Sciatic nerve (tissue), 2 donors: ENCODE measurements at regions not wholly inside any gene's neighbourhood (a gene's known extent, or its start where the extent isn't known, plus 50 kb on each side); places are given as distances from the start of the nearest gene placed in this dataset.
"Not testable (repeated sequence)": the region's sequence is repeated elsewhere in the genome, so short reads cannot be mapped to it uniquely, and the experiment has no call there.

Experiments used
- ATAC-seq: fragments of 200-7000 bp; cut with Tn5 transposase; one replicate; pipeline ENCODE4 v1.9.1; 2020; ENCODE audit warnings: mild to moderate bottlenecking, moderate library complexity
- DNase-seq: peaks from one replicate; pipeline ENCODE4 v3.0.0-alpha.2; 2020; ENCODE audit warnings: low spot score
- intact Hi-C: fragments of 100-400 bp; cut with DNase I; formaldehyde crosslinking; loops from one replicate; pipeline ENCODE4 v1.14.2; 2022
- donor health status: DM: no; HTN: no; CAD: no.
- donor health status: DM: no; HTN: no; CAD: no.

DNA sequence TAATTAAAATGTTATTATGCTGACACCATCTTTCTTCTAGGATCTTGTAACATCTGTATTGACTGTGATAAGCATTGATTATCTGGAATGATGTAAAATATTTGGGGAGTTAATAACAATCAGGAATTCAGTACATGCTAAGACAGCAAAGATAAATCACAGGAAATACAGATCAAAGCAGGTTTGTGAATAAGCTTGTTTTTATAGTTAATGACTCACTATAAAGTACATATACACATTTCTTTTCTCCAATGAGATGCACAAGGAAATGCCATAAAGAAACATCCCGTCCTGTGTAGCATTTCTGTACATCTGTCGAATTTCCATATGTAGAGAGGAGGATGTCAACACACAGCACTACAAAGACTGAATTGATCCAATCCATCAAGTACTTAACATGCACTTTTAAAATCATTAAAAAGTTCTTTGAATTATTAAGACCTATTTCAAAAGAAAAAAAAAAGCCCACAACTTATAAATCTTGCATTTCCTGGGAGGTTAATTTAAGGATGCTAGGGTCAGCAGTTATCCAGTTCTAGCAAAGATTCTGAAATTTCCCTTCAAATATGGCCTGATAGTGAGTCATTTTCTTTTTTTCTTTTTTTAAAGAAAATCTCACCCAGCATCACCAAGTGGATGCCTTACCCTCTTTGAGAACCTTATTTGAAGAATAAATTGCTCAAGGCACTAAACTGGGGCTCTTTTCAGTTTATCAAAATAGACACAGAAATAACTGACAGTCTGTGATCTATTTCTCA, 243.2 kb upstream of the NR5A2 start:
- no peak for ATAC-seq
- DNase-seq, result no peak
- intact Hi-C loops, result no loop called here

DNA sequence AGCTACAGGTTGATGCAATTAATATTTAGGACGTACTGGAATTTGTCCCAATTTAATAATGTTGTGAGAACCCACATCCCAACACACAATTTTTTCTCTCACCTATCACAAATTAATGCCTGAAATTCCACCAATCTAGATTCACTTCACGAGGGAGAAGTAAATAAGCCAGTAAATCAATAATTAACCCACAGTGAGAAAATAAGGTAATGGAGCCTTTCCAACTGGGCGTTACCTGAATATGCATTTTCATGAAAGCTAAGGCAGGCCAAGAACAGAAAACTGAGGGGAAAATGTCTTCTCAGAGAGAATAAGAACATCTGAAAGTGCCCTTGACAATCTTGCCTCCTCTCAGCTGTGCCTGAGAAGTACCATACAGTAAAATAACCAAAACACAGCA, 240.8 kb upstream of the NR5A2 start:
- intact Hi-C loops, result no loop called here
- no peak for ATAC-seq
- DNase-seq, result no peak

DNA sequence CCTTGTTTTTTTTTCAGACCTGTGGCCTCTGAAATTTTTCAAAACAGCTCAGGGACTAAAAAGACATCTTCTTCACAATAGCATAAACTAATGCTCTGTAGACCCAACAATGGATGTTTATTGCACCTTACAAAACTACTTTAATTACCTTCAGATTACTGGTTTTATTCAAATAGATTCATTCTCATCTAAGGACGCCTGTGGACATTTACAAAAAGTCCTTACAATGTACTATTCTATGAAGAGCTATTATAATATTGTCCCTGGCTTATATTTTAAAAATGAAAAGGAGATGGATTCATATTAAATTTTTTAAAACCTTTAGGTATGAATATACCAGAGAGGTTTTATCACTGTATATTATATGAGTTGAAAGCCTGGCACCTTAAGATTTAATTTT, 238.4 kb upstream of the NR5A2 start:
- intact Hi-C loops, result no loop called here
- ATAC-seq, result no peak

DNA sequence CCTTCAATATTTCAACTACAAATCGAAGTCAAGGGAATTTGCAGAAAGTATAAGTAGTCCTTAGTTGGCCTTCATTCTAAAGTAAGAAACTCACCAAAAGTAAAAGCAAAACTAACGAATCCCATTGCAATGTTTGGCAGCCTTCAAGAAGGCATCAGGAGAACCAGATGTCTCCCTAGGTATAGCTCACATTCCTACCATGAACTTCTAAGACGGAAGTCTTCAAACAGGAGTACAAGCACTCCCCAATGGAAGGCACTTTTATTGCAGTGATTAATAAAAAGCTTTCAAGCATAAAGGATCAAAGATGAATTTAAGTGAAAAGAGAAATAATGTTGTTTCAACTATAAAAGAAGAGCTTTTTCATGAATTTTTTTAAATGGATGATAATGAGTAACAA, 236.0 kb upstream of the NR5A2 start:
- DNase-seq (no peak), ATAC-seq (no peak)
- intact Hi-C loops, result no loop called here

More for the DNA sequence above, 238.4 kb upstream of the NR5A2 start:
- no peak for DNase-seq

DNA sequence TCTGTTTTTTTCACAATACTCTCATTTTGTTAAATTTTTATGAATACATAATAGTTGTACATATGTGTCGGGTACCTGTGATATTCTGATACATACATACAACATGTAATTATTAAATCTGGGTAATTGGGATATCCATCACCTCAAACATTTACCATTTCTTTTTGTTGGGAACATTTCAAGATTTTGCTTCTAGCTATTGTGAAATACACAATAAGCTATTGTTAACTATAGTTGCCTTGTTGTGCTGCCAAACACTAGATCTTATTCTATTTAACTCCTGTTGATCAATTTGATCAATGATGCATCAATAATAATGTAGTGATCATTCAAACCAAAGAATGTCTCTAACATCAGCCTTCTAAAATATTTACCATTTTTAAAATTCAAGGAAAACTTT, 234.6 kb upstream of the NR5A2 start:
- no peak for DNase-seq
- intact Hi-C loops, result no loop called here
- no peak for ATAC-seq

DNA sequence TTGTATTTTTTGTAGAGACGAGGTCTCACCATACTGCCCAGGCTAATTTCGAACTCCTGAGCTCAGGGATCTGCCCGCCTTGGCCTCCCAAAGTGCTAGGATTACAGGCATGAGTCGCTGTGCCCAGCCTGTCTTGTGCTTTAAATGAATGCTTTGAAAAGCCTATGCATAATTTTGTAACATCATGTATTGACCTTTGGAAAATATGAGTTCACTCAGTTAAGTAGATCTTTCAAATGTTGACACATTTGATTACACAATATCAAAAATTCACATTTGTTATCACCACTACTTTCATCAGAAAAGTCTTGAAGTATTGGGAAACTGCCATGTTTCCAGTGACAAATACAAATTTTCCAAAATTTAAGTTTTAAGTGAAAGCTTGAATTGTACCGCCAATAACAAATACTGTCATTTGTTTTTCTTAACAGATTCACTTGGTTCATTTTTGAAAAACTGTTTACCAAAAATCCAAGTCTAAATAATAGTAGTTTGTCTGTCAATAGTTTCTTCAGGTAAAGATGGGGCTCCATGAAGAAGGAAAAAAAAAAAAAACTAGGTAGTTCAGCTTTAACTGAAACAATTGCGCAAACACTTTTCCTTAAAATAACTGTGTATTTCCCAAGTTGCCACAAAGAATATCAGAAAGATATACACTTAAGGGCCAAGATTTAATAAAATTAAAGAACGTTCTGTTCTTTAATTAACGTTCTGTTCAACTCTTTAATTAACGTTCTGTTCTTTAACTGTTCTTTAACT, 233.2 kb upstream of the NR5A2 start:
- intact Hi-C loops, result no loop called here
- ATAC-seq, result no peak
- no peak for DNase-seq

DNA sequence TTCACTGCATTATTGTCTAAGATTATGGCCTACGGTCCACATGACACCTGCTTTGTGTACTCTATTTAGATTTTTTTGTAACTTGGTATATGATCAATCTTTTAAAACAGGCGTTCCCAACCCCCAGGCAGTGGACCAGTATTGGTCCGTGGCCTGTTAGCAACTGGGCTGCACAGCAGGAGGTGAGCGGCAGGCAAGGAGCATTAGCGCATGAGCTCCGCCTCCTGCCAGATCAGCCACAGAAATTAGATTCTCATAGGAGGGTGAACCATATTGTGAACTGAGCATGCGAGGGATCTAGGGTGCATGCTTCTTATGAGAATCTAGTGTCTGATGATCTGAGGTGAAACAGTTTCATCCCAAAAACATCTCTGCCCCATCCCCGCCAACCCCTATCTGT, 228.4 kb upstream of the NR5A2 start:
- ATAC-seq, result no peak
- DNase-seq, result no peak
- intact Hi-C loops, result no loop called here

DNA sequence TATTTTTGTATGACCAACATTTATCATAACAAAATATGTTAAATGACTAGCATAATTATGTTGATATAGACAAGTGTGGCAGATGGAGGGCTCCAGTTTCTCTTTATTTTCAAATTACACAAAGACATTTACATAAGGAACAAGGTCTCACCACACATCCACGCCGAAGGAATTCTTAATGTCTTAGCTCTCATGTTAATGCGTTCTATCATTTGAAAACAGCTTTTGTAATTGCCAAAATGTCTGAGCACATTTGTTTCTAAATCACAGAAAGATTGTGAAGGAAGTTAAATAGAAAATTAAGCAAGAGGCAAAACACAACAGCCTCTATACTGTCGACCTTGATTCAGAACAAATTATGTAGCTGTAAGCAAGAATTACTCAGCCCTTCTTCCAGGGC, 223.0 kb upstream of the NR5A2 start:
- intact Hi-C loops, result no loop called here
- DNase-seq (no peak), ATAC-seq (no peak)

DNA sequence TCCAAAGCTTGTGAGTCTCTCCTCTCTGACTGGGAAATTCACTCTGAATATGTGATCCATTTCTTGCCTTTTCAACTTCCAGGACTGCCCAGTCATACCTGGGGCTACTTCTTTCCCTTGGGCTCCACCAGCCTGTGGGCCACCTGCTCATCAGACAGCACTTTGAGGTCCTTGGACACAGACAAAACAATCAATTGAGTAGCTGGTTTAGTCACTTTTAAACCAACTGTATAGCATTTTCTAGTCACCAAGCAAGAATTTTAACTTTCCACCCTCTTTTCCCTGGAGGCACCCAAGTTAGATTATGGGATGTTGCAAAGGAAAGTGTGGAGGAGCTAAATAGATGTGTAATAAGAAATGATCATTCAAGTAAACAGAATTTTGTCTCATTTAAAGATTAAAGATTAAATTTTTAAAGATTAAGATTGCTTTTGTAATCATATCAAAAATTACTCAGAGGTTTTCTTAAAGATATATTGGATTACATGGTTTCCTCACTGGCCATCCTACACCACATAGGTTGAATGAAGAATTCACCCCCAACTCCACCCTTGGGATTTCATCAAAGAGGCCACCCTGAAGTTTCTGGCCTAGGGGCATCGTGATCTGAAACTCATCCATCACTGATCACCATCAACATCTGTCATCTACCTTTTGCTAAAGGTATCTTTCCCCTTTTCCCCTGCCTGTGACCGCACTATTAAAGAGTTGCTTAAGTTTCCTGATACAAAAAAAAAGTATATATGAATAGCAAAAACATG, 219.2 kb upstream of the NR5A2 start:
- intact Hi-C loops, result no loop called here
- no peak for ATAC-seq
- no peak for DNase-seq

DNA sequence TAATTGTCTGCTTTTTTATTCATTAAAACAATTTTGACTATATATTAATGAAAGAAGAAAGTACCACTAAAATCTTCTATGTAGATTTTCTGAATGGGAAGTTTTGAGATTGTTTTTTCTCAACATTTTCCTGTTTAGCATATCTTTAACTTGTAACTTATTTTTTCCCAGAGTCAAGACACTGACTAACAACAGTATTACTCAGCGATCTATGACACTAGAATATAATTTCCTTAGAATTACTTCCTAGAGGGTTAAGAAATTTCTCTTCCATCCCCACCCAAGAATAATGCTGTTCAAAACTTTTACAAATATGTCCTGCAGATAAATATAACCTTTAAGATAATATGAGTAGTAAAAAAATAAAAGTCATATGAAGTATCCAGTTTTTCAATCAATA, 218.2 kb upstream of the NR5A2 start:
- ATAC-seq, result no peak
- intact Hi-C loops, result no loop called here
- no peak for DNase-seq

DNA sequence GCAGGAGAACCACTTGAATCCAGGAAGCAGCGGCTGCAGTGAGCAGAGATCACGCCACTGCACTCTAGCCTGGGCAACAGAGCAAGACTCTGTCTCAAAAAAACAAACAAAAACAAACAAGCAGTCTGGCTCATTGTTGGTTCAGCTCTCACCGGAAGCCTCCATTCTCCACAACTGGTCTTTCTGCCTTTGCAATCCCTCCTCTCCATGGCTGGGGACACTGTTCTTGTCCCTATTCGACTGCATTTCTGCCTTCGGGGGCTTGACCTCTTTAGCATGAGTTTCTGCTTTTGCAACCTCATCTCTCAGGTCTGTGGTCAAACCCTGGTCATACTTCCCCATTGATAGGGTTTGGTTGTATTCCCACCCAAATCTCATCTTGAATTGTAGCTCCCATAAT, 216.3 kb upstream of the NR5A2 start:
- DNase-seq (no peak), ATAC-seq (no peak)
- intact Hi-C loops, result no loop called here

DNA sequence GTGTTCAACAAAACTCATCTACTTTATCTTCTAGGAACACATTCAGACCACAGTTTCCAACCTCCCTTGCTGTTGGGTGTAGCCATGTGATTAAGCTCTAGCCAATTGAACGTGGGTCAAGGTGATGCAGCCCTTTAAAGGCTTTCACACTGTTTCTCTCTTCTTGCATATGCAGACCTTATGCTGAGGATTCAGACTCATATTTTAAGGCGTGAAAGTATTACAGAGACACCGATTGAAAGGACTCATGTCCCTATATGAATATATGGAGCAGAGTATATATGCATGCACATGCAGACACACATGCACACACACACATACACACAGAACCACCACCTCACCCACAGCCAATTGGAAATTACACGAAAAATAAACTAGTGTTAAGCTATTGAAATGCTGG, 214.3 kb upstream of the NR5A2 start:
- intact Hi-C loops, result no loop called here
- ATAC-seq (no peak), DNase-seq (no peak)

DNA sequence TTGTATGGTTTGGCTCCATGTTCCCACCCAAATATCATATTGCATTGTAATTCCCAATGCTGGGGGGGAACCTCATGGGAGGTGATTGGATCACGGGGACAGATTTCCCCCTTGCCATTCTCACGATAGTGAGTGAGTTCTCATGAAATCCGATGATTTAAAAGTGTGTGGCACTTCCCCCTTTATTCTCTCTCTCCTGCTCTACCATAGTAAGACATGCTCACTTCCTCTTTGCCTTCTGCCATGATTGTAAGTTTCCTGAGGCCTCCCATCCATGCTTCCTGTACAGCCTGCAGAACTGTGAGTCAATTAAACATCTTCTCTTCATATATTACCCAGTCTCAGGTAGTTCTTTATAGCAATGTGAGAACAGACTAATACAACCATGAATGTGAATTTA, 211.6 kb upstream of the NR5A2 start:
- DNase-seq (no peak), ATAC-seq (no peak)
- intact Hi-C loops, result no loop called here

DNA sequence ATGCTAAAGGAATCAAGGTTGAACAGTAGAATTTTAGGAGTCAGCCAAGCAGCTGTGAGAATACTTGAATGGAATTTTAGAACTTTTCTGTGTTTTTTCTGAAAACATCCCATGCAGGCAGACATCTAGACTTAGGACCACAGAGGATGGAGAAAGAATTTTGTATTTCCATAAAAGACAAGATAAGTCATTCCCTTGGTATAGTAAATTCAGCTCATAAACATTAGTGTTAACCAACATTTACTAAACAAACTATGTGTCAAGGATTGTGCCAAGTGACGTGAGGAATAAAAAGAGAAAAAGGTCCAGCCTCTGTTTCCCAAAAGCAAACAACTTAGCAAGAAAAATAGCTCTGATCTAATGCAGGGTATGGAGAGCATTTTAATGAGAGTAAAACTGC, 210.2 kb upstream of the NR5A2 start:
- no peak for ATAC-seq
- no peak for DNase-seq
- intact Hi-C loops, result no loop called here

DNA sequence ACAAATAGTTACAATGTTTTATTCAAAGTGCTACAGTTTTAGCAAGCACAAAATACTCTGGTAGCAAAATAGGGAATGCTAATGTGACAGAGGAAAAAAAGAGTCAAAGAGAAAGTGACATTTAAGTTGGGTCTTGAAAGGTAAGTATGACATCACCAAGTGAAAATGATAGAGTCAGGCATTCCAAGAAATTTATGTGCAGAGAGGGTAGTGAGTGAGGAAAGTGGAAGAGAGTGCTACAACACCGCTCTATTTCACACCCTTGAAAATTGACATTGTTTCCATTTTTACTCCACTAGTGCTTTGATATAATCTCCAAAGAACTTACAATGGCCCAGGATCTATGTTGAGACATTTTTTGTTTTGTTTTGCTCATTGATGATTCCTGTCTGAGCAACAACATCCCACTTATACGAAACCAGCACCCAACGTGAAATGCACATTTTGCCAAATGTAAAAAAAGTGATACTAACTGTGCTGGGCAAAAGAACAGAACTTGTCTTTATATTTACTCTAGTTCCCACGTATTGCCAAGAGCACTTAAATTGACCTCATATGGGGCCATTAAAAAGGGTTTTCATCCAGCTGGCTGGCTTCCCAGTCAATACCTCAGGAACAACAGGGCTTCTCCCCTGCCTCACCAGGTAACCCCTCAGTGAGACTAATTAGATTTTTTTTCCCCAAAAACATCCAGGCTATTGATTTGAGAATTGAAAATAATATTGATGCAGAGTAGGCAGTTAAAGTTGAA, 206.3 kb upstream of the NR5A2 start:
- intact Hi-C loops, result no loop called here
- DNase-seq (no peak), ATAC-seq (no peak)

DNA sequence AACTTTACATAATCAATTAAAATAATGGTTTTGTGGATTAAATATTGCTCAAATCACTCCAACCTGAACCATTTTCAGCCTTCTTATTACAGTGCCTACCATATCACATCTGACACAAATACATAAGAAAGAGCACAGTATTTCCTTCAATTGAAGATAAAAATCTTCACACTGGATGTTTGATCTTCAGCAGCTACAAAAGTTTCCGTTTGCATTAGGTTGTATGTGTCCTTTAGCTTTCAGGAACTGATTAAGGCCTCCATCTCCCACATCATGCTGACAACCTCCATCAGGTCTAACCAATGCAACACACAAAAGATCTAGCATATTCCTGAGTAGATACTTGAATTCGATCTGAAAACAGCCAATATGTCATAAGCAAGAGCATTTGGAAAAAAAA, 195.1 kb upstream of the NR5A2 start:
- DNase-seq (no peak), ATAC-seq (no peak)
- intact Hi-C loops, result no loop called here

DNA sequence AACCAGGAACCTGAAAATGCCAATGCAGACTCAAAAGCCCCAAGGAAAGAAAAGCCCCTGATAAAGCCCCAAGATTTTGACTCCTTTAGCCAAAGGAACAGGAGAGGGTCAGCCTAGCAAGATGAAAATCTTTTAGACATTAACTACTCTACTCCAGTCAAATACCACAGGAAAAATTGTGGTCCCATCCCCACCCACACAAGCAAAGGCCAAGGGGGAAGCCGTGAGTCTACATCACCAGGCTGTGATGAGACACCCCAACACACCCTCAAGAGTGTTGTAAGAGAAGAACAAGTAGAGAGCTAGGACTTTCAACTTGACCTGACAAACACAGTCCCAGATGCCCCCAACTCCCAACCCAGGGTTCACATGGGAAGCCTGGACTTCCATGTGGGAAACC, 192.8 kb upstream of the NR5A2 start:
- no peak for DNase-seq
- no peak for ATAC-seq
- intact Hi-C loops, result no loop called here

DNA sequence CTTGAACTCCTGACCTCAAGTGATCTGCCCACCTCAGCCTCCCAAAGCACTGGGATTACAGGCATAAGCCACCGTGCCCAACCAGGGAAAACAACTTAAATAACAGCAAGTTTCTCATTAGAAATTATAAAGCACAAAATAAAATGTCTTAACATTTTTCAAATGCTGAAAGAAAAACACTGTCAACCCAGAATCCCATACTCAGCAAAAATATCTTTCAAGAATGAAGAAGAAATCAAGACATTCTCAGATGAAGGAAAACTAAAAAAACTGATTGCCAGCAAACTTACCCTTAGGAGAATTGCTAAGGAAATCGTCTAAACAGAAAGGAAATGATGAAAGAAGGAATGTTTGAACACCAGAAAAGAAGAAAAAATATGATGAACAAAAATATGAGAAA, 191.1 kb upstream of the NR5A2 start:
- ATAC-seq (no peak), DNase-seq (no peak)
- intact Hi-C loops, result no loop called here

DNA sequence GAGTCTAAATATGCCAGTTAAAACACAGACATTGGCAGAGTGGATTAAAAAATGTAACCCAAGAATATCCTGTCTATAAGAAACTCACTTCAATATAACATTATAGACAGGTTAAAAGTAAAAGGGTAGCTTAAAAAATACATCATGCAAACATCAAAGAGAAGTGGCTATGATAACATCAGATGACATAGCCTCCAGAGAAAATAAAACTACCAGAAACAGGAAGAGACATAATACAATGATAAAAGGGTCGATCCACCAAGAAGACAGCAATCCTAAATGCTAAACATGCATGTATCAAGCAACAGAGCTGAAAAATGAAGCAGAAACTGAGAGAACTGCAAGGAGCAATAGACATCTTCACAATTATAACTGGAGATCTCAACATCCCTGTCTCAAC, 190.2 kb upstream of the NR5A2 start:
- intact Hi-C loops, result no loop called here
- ATAC-seq, result no peak

DNA sequence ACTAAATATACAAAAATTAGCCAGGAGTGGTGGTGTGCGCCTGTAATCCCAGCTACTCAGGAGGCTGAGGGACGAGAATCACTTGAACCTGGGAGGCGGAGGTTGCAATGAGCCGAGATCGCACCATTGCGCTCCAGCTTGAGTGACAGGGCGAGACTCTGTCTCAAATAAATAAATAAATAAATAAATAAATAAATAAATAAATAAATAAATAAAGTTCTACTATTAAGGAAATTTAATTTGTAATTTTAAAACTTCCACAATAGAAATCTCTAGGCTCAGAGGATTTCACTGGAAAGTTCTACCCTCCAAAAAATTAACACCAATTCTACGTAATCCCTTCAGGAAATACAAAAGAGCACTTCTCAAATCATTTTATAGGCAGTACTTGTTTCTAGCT, 187.9 kb upstream of the NR5A2 start:
- intact Hi-C loops, DNase-seq, ATAC-seq: not testable (repeated sequence)

More for the DNA sequence above, 190.2 kb upstream of the NR5A2 start:
- no peak for DNase-seq
